B cell (primary cell): ENCODE measurements at regions not wholly inside any gene's neighbourhood (a gene's known extent, or its start where the extent isn't known, plus 50 kb on each side); places are given as distances from the start of the nearest gene placed in this dataset.
"Not testable (repeated sequence)": the region's sequence is repeated elsewhere in the genome, so short reads cannot be mapped to it uniquely, and the experiment has no call there.

Experiments used
- ATAC-seq: fragments of 200-7000 bp; cut with Tn5 transposase; one replicate; pipeline ENCODE4 v1.10.0; 2021; ENCODE audit warnings: low read depth, mild to moderate bottlenecking, moderate number of reproducible peaks, moderate library complexity
- CTCF ChIA-PET: fragments of 350-600 bp; sonication (Branson Sonifier 250); formaldehyde crosslinking; loops from one replicate; lab custom pipeline; 2021; ENCODE audit warnings: antibody characterized with exemption, inconsistent platforms; lab: Charles Lee
- POLR2A ChIA-PET: fragments of 350-600 bp; sonication (Branson Sonifier 250); formaldehyde crosslinking; loops from one replicate; lab custom pipeline; 2021; ENCODE audit warnings: antibody characterized with exemption; lab: Charles Lee
- DNase-seq: peaks from one replicate; pipeline ENCODE4 v3.0.0; 2013
- H2AFZ ChIP-seq: 2 replicates; pipeline ENCODE4 v1.6.1; 2012; ENCODE audit warnings: mild to moderate bottlenecking, low read depth, low read length; ENCODE audit not compliant: insufficient read depth, poor library complexity, severe bottlenecking
- H3K27ac ChIP-seq, 2 donors: 1 replicate in 1 of 2; 2 replicates in 1 of 2; pipeline ENCODE4 v1.5.1; 2012 to 2013; ENCODE audit warnings: low read length in 2 of 2, mild to moderate bottlenecking in 2 of 2, moderate library complexity in 1 of 2
- H3K27me3 ChIP-seq, 4 experiments: fragments of 200-600 bp in 1 of 4; sonication (generic) in 1 of 4; replicated peaks in 1 of 4; 1 replicate in 2 of 4; 2 replicates in 2 of 4; pipeline versions ENCODE4 v1.6.1 to v1.7.0; 2013 to 2016; ENCODE audit warnings: low read length in 3 of 4, mild to moderate bottlenecking in 2 of 4, mixed read lengths in 1 of 4, moderate library complexity in 1 of 4; ENCODE audit not compliant: insufficient read depth in 4 of 4, control insufficient read depth in 3 of 4; ENCODE audit errors: control extremely low read depth in 1 of 4
- H3K36me3 ChIP-seq, 2 experiments: replicated peaks in 1 of 2; 1 replicate in 1 of 2; 2 replicates in 1 of 2; pipeline versions ENCODE4 v1.6.1 to v1.7.1; 2013; ENCODE audit warnings: low read length in 1 of 2; ENCODE audit not compliant: insufficient read depth in 2 of 2, control insufficient read depth in 1 of 2; ENCODE audit errors: control extremely low read depth in 1 of 2, extremely low read depth in 1 of 2
- H3K4me1 ChIP-seq, 2 donors: fragments of 200-600 bp in 1 of 2; sonication (generic) in 1 of 2; 1 replicate in 1 of 2; 2 replicates in 1 of 2; pipeline versions ENCODE4 v1.5.1 to v1.6.1; 2013 to 2017; ENCODE audit warnings: low read length in 2 of 2; ENCODE audit not compliant: control insufficient read depth in 2 of 2, insufficient read depth in 2 of 2
- H3K4me2 ChIP-seq: replicated peaks from 2 replicates; pipeline ENCODE3; 2012; ENCODE audit warnings: mild to moderate bottlenecking, low read depth, low read length; ENCODE audit not compliant: poor library complexity, severe bottlenecking
- H3K4me3 ChIP-seq, 5 experiments: fragments of 200-600 bp in 1 of 5; sonication (generic) in 1 of 5; 1 replicate in 3 of 5; 2 replicates in 2 of 5; pipeline versions ENCODE4 v1.5.1 to v1.7.0; 2011 to 2016; ENCODE audit warnings: low read length in 4 of 5, mild to moderate bottlenecking in 4 of 5, low read depth in 2 of 5, control low read depth in 1 of 5, moderate library complexity in 1 of 5; ENCODE audit not compliant: insufficient read depth in 1 of 5; ENCODE audit errors: control extremely low read depth in 1 of 5, extremely low read depth in 1 of 5
- H3K79me2 ChIP-seq: fragments of 200-600 bp; sonication (generic); one replicate; pipeline ENCODE4 v1.6.0; 2016; ENCODE audit warnings: low read length; ENCODE audit not compliant: control insufficient read depth, insufficient read depth
- H3K9ac ChIP-seq: fragments of 200-600 bp; sonication (generic); 2 replicates; pipeline ENCODE4 v1.6.1; 2017; ENCODE audit warnings: mild to moderate bottlenecking, low read length, moderate library complexity
- H3K9me3 ChIP-seq, 3 donors: one replicate each; pipeline versions ENCODE4 v1.6.1 to v1.7.1; 2013; ENCODE audit warnings: low read length in 2 of 3; ENCODE audit not compliant: control insufficient read depth in 2 of 3, insufficient read depth in 1 of 3; ENCODE audit errors: control extremely low read depth in 1 of 3
- H4K20me1 ChIP-seq: 2 replicates; pipeline ENCODE4 v1.6.0; 2012; ENCODE audit warnings: mild to moderate bottlenecking, low read length; ENCODE audit not compliant: insufficient read depth, control insufficient read depth, poor library complexity, severe bottlenecking
- H3K27ac Mint-ChIP-seq: one replicate; pipeline ENCODE4 v1.8.0; 2021; ENCODE audit warnings: mixed read lengths
- H3K27me3 Mint-ChIP-seq: one replicate; pipeline ENCODE4 v1.8.0; 2021; ENCODE audit warnings: mixed read lengths
- H3K4me1 Mint-ChIP-seq: one replicate; pipeline ENCODE4 v1.8.0; 2021; ENCODE audit warnings: mixed read lengths
- H3K4me3 Mint-ChIP-seq: one replicate; pipeline ENCODE4 v1.8.0; 2021; ENCODE audit warnings: mixed read lengths
- H3K9me3 Mint-ChIP-seq: one replicate; pipeline ENCODE4 v1.8.0; 2022; ENCODE audit warnings: mixed read lengths; ENCODE audit not compliant: insufficient read depth
- EZH2 ChIP-seq: IDR thresholded peaks from 2 replicates; pipeline ENCODE4 v1.6.1; 2012; ENCODE audit warnings: borderline replicate concordance, low read depth, mild to moderate bottlenecking, moderate library complexity, low read length; ENCODE audit not compliant: insufficient read depth, poor library complexity, severe bottlenecking
- WGBS: methylation state at CpG from one replicate; pipeline ENCODE4 v1.1.5; 2013; ENCODE audit warnings: missing lambda C conversion rate; ENCODE audit not compliant: insufficient coverage; 5-methylcytosine and 5-hydroxymethylcytosine counted together
- intact Hi-C: fragments of 100-400 bp; cut with micrococcal nuclease; formaldehyde crosslinking; loops from one replicate; pipeline ENCODE4 v1.10.0; 2022
- TF ChIP-seq, protein P1 (sequence below): fragments of 200-600 bp; IDR thresholded peaks from one replicate; pipeline ENCODE4 v1.8.0; 2022; ENCODE audit warnings: antibody characterized with exemption, mild to moderate bottlenecking

DNA sequence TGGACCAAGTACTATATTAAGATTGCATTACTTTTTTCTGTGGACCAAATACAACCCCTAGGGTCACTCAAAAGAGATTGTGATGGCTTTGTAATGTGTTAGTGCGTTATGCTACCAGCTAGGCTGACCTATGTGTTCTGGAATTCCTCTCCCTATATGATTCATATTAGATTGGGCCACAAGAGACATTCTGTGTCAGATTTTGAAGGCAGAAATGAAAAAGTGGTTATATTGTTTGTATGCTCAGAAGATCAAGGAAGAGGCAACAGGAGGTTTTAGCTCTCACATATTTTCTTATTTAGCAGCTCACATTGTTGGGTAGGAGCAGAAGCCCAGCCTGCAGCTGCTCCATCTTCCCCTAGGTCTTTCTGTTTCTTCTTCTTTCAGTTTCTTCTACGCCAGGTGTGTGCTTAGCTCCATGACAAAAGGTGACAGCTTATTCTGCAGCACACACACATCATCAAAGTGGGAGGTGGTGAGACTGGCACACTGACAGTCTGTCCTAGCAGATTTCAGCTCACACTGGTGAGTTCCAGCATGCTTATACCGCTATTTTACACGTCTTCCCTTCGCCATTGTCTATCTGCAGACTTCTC, 156.8 kb upstream of the UBE2E3 start:
- Histone ChIP-seq H2AFZ (no peak overlapping the region), H3K27ac (no peak overlapping the region), H3K4me1 (no peaks in the 10 kb centered on the region), H3K27me3 (no peaks in the 10 kb centered on the region), H3K4me2 (no peak overlapping the region), H3K4me3 (no peak overlapping the region), H3K9me3 (no peaks in the 10 kb centered on the region), H4K20me1 (no peaks in the 10 kb centered on the region), H3K9ac (no peak overlapping the region), H3K36me3 (no peaks in the 10 kb centered on the region), H3K79me2 (no peaks in the 10 kb centered on the region)
- Mint-ChIP-seq H3K4me3 (no peak overlapping the region), H3K9me3 (no peaks in the 10 kb centered on the region), H3K27me3 (no peaks in the 10 kb centered on the region), H3K27ac (no peak overlapping the region), H3K4me1 (no peaks in the 10 kb centered on the region)
- no CpG with 5 or more reads among the region's 5 CpGs for WGBS
- CTCF ChIA-PET, result no interaction called here
- no peak for TF ChIP-seq EZH2
- TF ChIP-seq, protein P1, sequence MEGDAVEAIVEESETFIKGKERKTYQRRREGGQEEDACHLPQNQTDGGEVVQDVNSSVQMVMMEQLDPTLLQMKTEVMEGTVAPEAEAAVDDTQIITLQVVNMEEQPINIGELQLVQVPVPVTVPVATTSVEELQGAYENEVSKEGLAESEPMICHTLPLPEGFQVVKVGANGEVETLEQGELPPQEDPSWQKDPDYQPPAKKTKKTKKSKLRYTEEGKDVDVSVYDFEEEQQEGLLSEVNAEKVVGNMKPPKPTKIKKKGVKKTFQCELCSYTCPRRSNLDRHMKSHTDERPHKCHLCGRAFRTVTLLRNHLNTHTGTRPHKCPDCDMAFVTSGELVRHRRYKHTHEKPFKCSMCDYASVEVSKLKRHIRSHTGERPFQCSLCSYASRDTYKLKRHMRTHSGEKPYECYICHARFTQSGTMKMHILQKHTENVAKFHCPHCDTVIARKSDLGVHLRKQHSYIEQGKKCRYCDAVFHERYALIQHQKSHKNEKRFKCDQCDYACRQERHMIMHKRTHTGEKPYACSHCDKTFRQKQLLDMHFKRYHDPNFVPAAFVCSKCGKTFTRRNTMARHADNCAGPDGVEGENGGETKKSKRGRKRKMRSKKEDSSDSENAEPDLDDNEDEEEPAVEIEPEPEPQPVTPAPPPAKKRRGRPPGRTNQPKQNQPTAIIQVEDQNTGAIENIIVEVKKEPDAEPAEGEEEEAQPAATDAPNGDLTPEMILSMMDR, result no peak
- ATAC-seq (no peak), DNase-seq (no peak)
- POLR2A ChIA-PET, result no interaction called here
- intact Hi-C loops, result no loop called here

DNA sequence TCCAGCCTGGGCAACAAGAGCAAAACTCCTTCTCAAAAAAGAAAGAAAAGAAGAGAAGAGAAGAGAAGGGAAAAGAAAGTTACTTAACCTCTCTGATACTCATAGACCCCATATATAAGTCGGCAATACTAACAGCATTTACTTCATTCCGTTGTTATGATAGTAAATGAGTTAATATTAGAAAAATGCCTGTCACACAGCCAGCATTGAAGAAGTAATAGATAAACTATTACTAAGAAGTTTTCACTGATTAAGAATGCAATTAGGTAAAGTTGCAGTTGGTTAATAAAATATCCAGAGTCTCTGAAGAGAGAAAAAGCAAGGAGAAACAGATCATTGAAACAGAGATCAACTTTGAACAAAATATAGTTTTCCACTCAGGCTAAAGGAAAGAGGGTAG, 161.3 kb upstream of the UBE2E3 start:
- TF ChIP-seq, protein P1, result no peak
- TF ChIP-seq EZH2, result no peak
- peaks cover 2% of the 10 kb centered on the region for H3K9me3 Mint-ChIP-seq
- H3K4me1 ChIP-seq, result no peaks in the 10 kb centered on the region
- H4K20me1 ChIP-seq, result no peaks in the 10 kb centered on the region
- no peaks in the 10 kb centered on the region for H3K9me3 ChIP-seq
- no peaks in the 10 kb centered on the region for H3K27me3 ChIP-seq
- no peaks in the 10 kb centered on the region for H3K4me1 Mint-ChIP-seq
- no peak overlapping the region for H3K9ac ChIP-seq
- no peak overlapping the region for H3K27ac Mint-ChIP-seq
- WGBS, result no CpG with 5 or more reads among the region's 2 CpGs
- no peak overlapping the region for H3K27ac ChIP-seq
- H3K4me3 Mint-ChIP-seq, result no peak overlapping the region
- no peak for ATAC-seq
- DNase-seq, result no peak
- no peak overlapping the region for H2AFZ ChIP-seq
- ChIA-PET POLR2A (no interaction called here), CTCF (no interaction called here)
- intact Hi-C loops, result no loop called here
- no peak overlapping the region for H3K4me3 ChIP-seq
- no peaks in the 10 kb centered on the region for H3K36me3 ChIP-seq
- H3K4me2 ChIP-seq, result no peak overlapping the region
- H3K27me3 Mint-ChIP-seq, result no peaks in the 10 kb centered on the region
- no peaks in the 10 kb centered on the region for H3K79me2 ChIP-seq

DNA sequence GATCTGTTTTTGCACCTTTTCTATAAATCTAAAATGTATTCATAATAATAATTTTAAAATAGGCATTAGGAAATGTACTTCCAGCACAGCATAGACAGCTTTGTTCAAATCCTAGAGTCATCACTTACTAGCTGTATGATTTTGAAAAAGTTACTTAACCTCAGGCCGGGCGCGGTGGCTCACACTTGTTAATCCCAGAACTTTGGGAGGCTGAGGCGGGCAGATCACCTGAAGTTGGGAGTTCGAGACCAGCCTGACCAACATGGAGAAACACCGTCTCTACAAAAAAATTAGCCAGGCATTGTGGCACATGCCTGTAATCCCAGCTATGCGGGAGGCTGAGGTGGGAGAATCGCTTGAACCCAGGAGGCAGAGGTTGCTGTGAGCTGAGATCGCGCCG, 161.7 kb upstream of the UBE2E3 start:
- WGBS, result 96% methylated on average over 6 of the region's 11 CpGs
- H3K27ac Mint-ChIP-seq, H3K9me3 Mint-ChIP-seq, H2AFZ ChIP-seq, H3K4me1 Mint-ChIP-seq, H3K27ac ChIP-seq, CTCF ChIA-PET, H3K4me2 ChIP-seq, H3K27me3 ChIP-seq, intact Hi-C loops, DNase-seq, H3K9me3 ChIP-seq, H3K27me3 Mint-ChIP-seq, H3K36me3 ChIP-seq, H4K20me1 ChIP-seq, H3K79me2 ChIP-seq, H3K9ac ChIP-seq, H3K4me3 Mint-ChIP-seq, H3K4me3 ChIP-seq, POLR2A ChIA-PET, H3K4me1 ChIP-seq, ATAC-seq: not testable (repeated sequence)
